C4-2B (cell line): ENCODE measurements at regions not wholly inside any gene's neighbourhood (a gene's known extent, or its start where the extent isn't known, plus 50 kb on each side); places are given as distances from the start of the nearest gene placed in this dataset.

Experiments
- H3K27ac ChIP-seq: fragments of 450-650 bp; 2 replicates; pipeline ENCODE4 v1.5.1; 2017
- ZFX ChIP-seq: fragments of 450-650 bp; IDR thresholded peaks from 2 replicates; pipeline ENCODE4 v1.6.1; 2017
- TF ChIP-seq, protein P1 (sequence below): fragments of 450-650 bp; conservative IDR thresholded peaks from 2 replicates; pipeline ENCODE4 v1.5.1; 2017; ENCODE audit warnings: mild to moderate bottlenecking

DNA sequence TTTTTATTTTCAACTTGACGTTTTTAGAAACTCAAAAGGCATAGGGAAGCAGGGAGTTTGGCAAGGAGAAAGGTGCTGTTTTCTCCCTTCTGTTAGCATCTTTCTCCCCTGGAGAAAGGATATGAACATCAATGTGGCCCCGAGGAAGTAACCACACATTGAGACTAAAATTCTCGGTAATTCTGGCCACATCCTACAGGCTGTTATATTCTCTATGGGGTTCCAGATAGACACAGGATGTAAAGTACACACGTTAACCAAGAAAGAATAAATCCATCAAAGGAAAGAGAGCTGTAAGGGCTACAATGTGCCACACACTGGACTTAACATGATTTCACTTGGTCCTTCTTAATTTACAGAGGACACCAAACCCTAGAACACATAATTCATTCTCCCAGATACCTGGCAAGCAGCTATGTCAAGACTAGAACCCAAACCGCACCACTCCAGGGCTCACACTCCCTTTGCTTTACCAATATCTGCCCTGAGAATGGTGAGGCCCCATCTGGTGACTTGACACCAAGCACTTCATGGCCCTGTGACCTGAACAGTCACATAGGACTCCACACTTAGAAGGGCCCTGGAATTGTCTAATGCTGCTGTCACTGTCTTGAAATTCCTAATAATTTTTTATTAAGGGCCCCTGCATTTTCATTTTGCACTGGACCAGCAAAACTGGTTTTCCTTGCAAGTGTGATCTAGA is 73.9 kb downstream of the PRLHR start:
- no peak overlapping the region for H3K27ac ChIP-seq
- TF ChIP-seq, protein P1, sequence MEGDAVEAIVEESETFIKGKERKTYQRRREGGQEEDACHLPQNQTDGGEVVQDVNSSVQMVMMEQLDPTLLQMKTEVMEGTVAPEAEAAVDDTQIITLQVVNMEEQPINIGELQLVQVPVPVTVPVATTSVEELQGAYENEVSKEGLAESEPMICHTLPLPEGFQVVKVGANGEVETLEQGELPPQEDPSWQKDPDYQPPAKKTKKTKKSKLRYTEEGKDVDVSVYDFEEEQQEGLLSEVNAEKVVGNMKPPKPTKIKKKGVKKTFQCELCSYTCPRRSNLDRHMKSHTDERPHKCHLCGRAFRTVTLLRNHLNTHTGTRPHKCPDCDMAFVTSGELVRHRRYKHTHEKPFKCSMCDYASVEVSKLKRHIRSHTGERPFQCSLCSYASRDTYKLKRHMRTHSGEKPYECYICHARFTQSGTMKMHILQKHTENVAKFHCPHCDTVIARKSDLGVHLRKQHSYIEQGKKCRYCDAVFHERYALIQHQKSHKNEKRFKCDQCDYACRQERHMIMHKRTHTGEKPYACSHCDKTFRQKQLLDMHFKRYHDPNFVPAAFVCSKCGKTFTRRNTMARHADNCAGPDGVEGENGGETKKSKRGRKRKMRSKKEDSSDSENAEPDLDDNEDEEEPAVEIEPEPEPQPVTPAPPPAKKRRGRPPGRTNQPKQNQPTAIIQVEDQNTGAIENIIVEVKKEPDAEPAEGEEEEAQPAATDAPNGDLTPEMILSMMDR = no peak
- TF ChIP-seq ZFX = no peak

DNA sequence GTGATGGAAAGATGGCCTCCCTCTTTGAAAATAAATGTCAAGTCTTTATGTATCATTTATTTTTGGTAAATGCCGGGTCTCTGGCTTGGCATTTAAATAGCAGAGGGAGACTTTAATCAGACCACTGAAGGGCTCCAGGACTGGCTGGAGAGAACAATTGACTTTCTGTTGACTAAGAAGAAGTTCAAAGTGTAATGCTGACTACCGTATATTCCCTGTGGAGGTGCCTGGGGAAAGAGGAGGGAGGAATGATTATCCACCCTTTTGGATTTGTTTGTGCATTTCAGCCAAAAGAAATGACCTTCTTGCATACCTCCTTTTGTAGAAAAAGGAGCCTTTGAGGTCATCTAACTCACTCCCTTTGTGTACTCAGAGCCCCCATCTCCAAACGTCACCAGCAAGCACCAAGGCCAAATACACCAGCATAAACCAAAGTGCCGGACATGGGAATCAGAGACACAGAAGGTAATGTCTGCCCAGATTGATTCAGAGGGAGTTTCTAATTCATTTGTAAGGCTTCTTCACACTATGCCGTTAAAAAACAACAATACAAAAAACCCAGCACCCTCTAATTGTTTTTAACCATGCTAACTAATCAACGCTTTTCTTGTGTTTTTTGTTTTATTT is 75.2 kb downstream of the PRLHR start:
- TF ChIP-seq, protein P1 = no peak
- no peak for TF ChIP-seq ZFX
- no peak overlapping the region for H3K27ac ChIP-seq

DNA sequence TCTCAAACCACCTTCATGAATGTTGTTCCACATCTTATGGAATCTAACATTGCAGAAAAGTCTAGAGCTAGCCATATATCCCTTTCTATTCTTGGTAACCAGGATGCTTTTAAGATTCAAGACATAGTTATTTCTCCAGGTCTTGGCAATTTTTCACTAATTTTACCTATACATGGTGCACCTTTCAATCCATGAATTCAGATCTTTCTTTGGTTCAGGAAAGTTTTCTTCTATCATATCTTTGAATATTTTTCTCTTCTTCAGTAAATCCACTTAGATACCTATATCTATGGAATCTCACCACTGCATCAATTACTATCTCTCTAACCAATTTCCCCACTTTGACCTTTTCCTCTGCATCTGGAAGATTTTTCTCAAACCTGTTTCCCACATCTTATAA is 77.4 kb downstream of the PRLHR start:
- H3K27ac ChIP-seq = no peak overlapping the region
- TF ChIP-seq ZFX = no peak
- TF ChIP-seq, protein P1 = no peak

DNA sequence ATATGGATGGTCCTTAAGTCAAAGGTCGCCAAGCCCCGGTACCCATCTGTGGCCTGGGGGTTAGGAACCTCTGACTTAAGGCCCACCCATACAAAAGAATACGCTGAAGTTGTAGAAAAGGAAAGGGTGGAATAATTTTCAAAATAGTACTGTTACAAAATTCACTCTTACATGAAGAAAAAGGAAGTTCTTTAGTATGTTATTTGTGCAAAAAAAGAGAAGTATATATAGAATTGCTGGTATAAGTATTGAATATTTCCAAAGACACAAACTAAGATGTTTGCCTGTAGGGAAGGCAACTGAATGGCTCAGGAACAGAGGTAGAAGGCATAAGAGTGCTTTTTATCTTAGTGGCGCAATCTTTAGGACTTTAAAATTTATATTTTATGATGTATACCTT is 78.7 kb downstream of the PRLHR start:
- TF ChIP-seq, protein P1 = no peak
- no peak for TF ChIP-seq ZFX
- no peak overlapping the region for H3K27ac ChIP-seq

DNA sequence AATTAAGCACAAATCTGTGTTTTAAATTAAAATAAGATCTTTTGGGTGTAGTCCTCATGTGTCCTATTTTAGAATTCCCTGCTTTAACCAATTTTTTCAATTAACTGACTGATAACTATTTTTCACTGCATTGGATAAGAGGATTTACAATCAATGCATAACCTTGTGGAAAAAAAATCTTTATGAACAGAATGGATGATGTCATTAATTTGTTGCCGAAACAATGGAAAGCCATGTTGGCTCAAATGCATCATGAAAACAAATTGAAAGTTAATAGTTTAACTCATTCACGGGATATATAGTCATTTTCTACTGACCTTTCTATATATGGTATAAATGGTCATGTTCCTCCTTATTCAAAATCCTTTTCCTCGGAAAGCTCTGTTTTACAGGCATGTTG is 82.3 kb downstream of the PRLHR start:
- TF ChIP-seq, protein P1 = no peak
- TF ChIP-seq ZFX = no peak
- H3K27ac ChIP-seq = no peak overlapping the region

DNA sequence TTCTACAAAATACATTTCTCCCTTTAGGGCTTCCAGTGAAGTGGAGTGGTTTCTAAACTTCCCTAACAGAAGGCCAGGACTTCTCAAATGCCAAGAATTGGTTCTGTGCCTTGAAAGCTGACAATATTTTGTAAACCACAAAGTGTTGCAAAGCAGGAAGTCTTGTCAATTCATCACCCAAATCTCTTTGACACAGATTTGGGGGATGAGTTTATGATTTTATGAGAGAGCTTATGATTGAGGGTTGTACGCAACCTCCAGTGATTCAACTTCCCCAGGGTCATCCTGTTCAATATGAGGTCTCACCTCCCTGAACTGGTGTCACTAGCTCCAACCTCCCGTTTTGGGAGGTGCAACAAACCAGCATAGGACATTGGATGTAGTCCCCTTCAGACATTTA is 83.7 kb downstream of the PRLHR start:
- H3K27ac ChIP-seq = no peak overlapping the region
- no peak for TF ChIP-seq ZFX
- TF ChIP-seq, protein P1 = no peak

DNA sequence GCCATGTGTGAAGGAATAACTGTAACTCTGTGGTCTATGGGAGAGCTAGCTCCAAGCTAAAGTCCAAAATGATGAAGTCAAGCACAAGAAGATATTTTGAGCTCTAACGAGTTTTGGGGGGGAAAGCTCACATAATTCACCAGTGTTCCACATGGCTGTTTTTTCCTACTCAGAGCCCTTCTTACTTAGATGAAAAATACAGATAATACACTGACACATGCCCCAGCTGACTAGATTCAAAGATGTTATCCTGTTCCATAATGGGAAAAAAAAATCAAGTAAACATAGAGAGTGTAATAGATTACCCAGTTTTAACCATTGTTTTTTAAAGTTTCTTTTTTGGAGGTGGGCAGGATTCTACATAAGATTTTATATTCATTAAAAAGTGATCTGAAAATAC is 86.6 kb downstream of the PRLHR start:
- H3K27ac ChIP-seq = no peak overlapping the region
- TF ChIP-seq, protein P1 = no peak
- no peak for TF ChIP-seq ZFX
